OCI-LY7 (cell line): ENCODE measurements at regions not wholly inside any gene's neighbourhood (a gene's known extent, or its start where the extent isn't known, plus 50 kb on each side); places are given as distances from the start of the nearest gene placed in this dataset.

Experiments
- EZH2phosphoT487 ChIP-seq: fragments of 200-600 bp; sonication (generic); IDR thresholded peaks from 2 replicates; pipeline ENCODE4 v1.6.1; 2018; ENCODE audit warnings: low read depth, borderline replicate concordance, mild to moderate bottlenecking, mixed run types, antibody characterized with exemption, low read length, moderate library complexity, mixed read lengths
- TF ChIP-seq, protein P1 (sequence below): fragments of 200-600 bp; sonication (generic); conservative IDR thresholded peaks from 2 replicates; pipeline ENCODE4 v1.5.1; 2014; ENCODE audit warnings: mild to moderate bottlenecking, antibody characterized with exemption, low read length, moderate library complexity, mixed read lengths

DNA sequence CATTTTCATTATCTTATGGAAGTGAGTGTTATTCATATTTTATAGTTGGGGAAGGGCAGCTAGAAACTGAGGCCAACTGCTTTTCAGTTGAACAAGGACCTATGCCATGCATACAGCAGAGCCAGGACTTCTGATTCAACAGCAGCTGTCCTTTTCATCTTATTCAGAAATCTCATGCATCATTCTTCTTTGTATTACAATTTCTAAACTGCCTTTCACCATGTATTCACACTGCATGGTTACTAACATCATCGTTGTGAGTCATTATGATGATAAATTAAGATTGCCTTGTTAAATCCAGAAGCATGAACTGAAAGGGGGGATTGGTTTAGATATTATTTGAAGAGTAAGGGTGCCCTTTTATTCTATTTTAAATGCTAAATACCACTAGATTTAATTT lies 1470.1 kb upstream of the GOT2 start:
- TF ChIP-seq, protein P1, sequence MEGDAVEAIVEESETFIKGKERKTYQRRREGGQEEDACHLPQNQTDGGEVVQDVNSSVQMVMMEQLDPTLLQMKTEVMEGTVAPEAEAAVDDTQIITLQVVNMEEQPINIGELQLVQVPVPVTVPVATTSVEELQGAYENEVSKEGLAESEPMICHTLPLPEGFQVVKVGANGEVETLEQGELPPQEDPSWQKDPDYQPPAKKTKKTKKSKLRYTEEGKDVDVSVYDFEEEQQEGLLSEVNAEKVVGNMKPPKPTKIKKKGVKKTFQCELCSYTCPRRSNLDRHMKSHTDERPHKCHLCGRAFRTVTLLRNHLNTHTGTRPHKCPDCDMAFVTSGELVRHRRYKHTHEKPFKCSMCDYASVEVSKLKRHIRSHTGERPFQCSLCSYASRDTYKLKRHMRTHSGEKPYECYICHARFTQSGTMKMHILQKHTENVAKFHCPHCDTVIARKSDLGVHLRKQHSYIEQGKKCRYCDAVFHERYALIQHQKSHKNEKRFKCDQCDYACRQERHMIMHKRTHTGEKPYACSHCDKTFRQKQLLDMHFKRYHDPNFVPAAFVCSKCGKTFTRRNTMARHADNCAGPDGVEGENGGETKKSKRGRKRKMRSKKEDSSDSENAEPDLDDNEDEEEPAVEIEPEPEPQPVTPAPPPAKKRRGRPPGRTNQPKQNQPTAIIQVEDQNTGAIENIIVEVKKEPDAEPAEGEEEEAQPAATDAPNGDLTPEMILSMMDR, result no peak
- TF ChIP-seq EZH2phosphoT487, result no peak
